ENCODE measurements at regions not wholly inside any gene's neighbourhood (a gene's known extent, or its start where the extent isn't known, plus 50 kb on each side); places are given as distances from the start of the nearest gene placed in this dataset.

- DNase-seq (ENCODE audit: extremely low read depth in 1 of 4, low spot score in 3 of 4) = no peak
- Histone ChIP-seq H3K36me3 (ENCODE audit: control insufficient read depth, insufficient read depth, low read length) (no peaks in the 10 kb centered on the region), H3K4me1 (replicated peaks in 1 of 2; ENCODE audit: control insufficient read depth in 2 of 2, insufficient read depth in 2 of 2, low read length in 2 of 2) (no peaks in the 10 kb centered on the region), H3K9me3 (replicated peaks; ENCODE audit: control insufficient read depth, insufficient read depth, low read depth, low read length) (no peaks in the 10 kb centered on the region), H3K4me3 (no peak overlapping the region), H2AFZ (ENCODE audit: low read depth, low read length) (no peak overlapping the region), H3K27ac (ENCODE audit: extremely low read depth, low read depth, low read length) (no peak overlapping the region), H3K9me1 (ENCODE audit: control insufficient read depth, insufficient read depth, low read length) (no peaks in the 10 kb centered on the region), H3K9ac (ENCODE audit: insufficient read depth in 1 of 2, low read depth in 2 of 2, low read length in 2 of 2) (no peak overlapping the region), H3K27me3 (ENCODE audit: control insufficient read depth in 2 of 2, insufficient read depth in 2 of 2, low read length in 2 of 2) (no peaks in the 10 kb centered on the region), H4K20me1 (replicated peaks; ENCODE audit: control insufficient read depth, insufficient read depth, low read length) (no peaks in the 10 kb centered on the region), H3K79me2 (ENCODE audit: control insufficient read depth, insufficient read depth, low read length) (no peaks in the 10 kb centered on the region), H3K4me2 (ENCODE audit: insufficient read depth, low read length) (no peak overlapping the region)
- ChIA-PET POLR2A (no interaction called here), CTCF (ENCODE audit: low intra/inter-chr PET ratio) (no interaction called here)
- TF ChIP-seq CSDE1 (IDR thresholded peaks at IDR 0.05) = no peak
- no peak for TF ChIP-seq MYNN (IDR thresholded peaks at IDR 0.05)
- TF ChIP-seq MYNN (CRISPR knock-in tag; IDR thresholded peaks at IDR 0.05) = no peak
- ATAC-seq = no peak
- in situ Hi-C loops (cut with MboI) = no loop called here
- intact Hi-C loops (cut with micrococcal nuclease) = no loop called here
- BruUV-seq (replicated peaks) = no TSS peak
- FAIRE-seq = no peak
- WGBS (ENCODE audit: insufficient coverage, low coverage, missing lambda C conversion rate) = 0% methylated on average over 1 of the region's 1 CpG
These were observed 1015.1 kb downstream of the TLE4 start for GRCh38 chr9:80586786-80587330.

GRCh38 chr9:80571953-80572352 lies 1000.2 kb downstream of the TLE4 start:
- FAIRE-seq (no peak), ATAC-seq (no peak), DNase-seq (ENCODE audit: extremely low read depth in 1 of 4, low spot score in 3 of 4) (no peak)
- Histone ChIP-seq H3K4me1 (replicated peaks in 1 of 2; ENCODE audit: control insufficient read depth in 2 of 2, insufficient read depth in 2 of 2, low read length in 2 of 2) (no peaks in the 10 kb centered on the region), H3K79me2 (ENCODE audit: control insufficient read depth, insufficient read depth, low read length) (no peaks in the 10 kb centered on the region), H3K27ac (ENCODE audit: extremely low read depth, low read depth, low read length) (no peak overlapping the region), H3K4me3 (no peak overlapping the region), H3K9ac (ENCODE audit: insufficient read depth in 1 of 2, low read depth in 2 of 2, low read length in 2 of 2) (no peak overlapping the region), H3K27me3 (ENCODE audit: control insufficient read depth in 2 of 2, insufficient read depth in 2 of 2, low read length in 2 of 2) (no peaks in the 10 kb centered on the region), H3K4me2 (ENCODE audit: insufficient read depth, low read length) (no peak overlapping the region), H3K36me3 (ENCODE audit: control insufficient read depth, insufficient read depth, low read length) (no peaks in the 10 kb centered on the region), H2AFZ (ENCODE audit: low read depth, low read length) (no peak overlapping the region), H3K9me1 (ENCODE audit: control insufficient read depth, insufficient read depth, low read length) (no peaks in the 10 kb centered on the region), H4K20me1 (replicated peaks; ENCODE audit: control insufficient read depth, insufficient read depth, low read length) (no peaks in the 10 kb centered on the region), H3K9me3 (replicated peaks; ENCODE audit: control insufficient read depth, insufficient read depth, low read depth, low read length) (no peaks in the 10 kb centered on the region)
- in situ Hi-C loops (cut with MboI) (no loop called here), intact Hi-C loops (cut with micrococcal nuclease) (no loop called here)
- 0% methylated on average over 3 of the region's 3 CpGs for WGBS (ENCODE audit: insufficient coverage, low coverage, missing lambda C conversion rate)
- BruUV-seq (replicated peaks) = no TSS peak
- POLR2A ChIA-PET = no interaction called here
- CTCF ChIA-PET (ENCODE audit: low intra/inter-chr PET ratio) = no interaction called here
- TF ChIP-seq CAMTA2 (CRISPR knock-in tag; conservative IDR thresholded peaks at IDR 0.05) = no peak
- TF ChIP-seq XRCC3 (IDR thresholded peaks at IDR 0.05) = no peak
- no peak for TF ChIP-seq HNRNPUL1 (IDR thresholded peaks at IDR 0.05; ENCODE audit: low read length)
- TF ChIP-seq BDP1 (IDR thresholded peaks at IDR 0.05; ENCODE audit: insufficient read depth, insufficient read length) = no peak
- TF ChIP-seq ZNF780A (CRISPR knock-in tag; IDR thresholded peaks at IDR 0.05) = no peak
- TF ChIP-seq ZFP30 (CRISPR knock-in tag; IDR thresholded peaks at IDR 0.05; ENCODE audit: borderline replicate concordance) = no peak
- no peak for TF ChIP-seq CHAMP1 (IDR thresholded peaks at IDR 0.05)
- TF ChIP-seq SFPQ (IDR thresholded peaks at IDR 0.05; ENCODE audit: low read depth, low read length) = no peak
- no peak for TF ChIP-seq FOXO4 (CRISPR knock-in tag; IDR thresholded peaks at IDR 0.05)
